COLO668 (cell line): ENCODE measurements at regions not wholly inside any gene's neighbourhood (a gene's known extent, or its start where the extent isn't known, plus 50 kb on each side); places are given as distances from the start of the nearest gene placed in this dataset.
"Not testable (repeated sequence)": the region's sequence is repeated elsewhere in the genome, so short reads cannot be mapped to it uniquely, and the experiment has no call there.

Experiments
- DNase-seq: peaks from one replicate; lab custom pipeline; 2025; ENCODE audit not compliant: unreplicated experiment; lab: John Stamatoyannopoulos, UW

DNA sequence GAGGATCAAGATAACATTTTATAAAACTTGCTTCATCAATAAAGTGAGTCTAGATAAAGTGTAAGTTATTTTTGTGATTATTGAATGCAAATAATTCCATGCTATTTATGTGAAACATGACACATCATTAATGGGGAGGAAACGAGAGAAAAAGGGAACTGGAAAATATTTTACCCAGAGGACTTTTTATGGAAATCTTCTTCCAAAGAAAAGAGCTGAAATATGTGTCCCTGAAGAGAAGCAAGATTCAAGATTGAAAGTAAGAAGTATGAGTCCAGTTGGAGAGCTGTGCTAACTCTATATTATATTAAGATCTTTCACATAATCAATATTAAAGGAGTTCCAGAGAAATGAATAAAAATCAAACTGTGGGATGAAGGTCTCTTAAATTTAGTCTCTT lies 1361.8 kb downstream of the GATA3 start:
- no peak for DNase-seq

DNA sequence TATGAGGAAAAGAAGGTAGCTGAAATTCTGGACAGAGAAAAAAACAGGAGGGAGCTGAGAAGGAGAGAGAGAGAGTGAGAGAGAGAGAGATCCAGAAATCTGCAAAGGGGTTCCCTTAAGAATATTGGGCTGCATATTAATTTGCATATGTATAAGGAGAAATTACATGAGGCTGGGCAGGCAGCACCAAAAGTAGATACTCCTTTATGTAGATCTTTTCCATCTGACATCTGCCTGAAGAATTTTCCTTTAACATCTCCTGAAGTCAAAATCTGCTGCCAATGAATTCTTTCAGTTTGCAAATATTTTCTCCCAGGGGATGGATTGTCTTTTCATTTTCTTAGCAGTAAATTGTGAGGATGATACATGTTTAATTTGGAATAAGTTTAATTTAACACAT lies 1365.3 kb downstream of the GATA3 start:
- no peak for DNase-seq

DNA sequence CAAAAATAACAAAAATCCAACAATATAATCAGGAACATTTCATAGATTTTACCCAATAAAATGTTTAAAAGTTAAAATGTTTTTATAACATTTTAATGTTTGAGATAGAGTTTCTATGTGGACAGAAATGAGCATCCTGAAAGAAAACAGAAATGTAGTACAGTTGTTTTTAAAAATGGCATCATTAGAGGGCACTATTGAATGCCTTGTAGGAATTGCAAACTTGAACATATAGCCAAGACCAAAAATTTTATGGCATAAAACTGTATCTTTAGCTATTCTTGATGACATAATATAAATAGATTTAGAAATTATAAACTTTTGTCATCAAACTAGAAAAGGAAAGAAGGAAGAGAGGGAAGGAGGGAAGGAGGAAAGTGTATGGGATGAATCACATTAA lies 1372.7 kb downstream of the GATA3 start:
- no peak for DNase-seq

DNA sequence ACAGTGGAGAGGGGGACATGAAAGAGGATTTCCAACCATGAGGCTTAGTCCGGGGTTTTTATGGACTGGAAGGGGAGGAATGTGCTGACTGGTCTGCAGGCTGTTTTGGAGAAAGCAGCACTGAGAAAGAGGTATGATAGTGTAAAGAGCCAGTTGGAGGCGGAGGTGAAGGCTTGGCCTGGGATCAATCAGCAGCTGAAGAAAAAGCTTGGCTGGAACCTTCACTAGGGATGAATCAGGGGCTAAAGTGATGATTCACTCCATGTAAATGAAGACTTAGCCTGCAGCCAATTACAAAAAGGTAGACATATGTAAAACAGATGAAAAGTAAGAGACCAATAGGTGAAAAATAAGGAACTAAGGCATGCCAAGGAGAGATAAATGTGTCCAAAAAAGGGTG lies 1382.6 kb downstream of the GATA3 start:
- DNase-seq = no peak

DNA sequence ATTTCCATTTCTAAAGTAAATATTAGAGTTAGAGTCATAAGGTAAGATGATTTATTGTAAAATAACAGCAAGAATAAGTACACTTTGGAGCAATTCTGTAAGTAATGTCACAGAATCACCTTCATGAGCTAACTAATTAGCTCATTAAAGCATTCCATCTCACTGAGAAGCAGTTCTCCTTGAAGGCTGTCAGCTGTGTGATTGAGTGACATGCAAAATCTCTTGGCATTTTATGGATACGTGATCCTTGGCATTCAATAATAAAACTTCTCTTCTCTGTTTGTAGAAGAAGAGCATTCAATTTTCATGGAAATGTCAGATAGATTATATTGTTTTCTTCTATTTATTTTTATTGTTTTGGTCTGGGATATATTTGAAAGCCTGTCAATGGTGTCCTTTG lies 1389.3 kb downstream of the GATA3 start:
- no peak for DNase-seq

DNA sequence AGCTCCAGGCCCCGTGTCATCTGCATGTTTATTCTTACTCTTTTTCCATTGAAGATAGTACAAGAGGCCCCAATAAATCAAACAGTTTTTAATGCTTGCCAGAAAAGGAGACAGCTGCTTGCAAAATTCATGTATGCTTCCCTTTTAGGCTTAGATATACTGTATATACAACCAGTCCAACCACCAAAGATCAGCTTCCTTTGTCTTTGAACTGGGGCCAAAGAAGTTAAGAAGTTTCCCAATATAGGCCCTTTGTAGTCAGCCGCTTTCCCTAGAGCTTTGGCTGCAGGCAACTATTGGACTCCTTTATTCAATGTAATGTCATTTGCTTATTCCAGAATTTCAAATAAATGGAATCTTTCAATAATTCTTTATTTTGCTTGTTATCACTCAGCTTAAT lies 1395.0 kb downstream of the GATA3 start:
- no peak for DNase-seq

DNA sequence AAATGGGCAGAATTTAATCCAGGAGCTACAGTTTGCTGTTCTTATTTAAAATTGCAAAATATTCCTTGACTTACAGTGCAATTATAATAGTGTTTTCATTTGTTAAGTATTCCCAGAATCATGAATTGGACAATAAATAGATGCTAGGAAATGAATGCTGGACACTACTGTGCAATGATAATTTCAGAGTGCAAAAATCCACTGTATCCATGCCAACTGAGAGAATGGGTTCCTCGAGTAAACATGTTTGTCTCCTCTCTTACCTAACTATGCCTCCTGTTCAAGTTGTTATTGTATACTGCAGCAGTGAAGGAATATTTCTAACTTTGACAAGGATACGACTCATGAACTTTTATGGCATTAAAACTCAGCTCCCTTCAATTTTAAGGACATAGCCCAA lies 1396.3 kb downstream of the GATA3 start:
- no peak for DNase-seq

DNA sequence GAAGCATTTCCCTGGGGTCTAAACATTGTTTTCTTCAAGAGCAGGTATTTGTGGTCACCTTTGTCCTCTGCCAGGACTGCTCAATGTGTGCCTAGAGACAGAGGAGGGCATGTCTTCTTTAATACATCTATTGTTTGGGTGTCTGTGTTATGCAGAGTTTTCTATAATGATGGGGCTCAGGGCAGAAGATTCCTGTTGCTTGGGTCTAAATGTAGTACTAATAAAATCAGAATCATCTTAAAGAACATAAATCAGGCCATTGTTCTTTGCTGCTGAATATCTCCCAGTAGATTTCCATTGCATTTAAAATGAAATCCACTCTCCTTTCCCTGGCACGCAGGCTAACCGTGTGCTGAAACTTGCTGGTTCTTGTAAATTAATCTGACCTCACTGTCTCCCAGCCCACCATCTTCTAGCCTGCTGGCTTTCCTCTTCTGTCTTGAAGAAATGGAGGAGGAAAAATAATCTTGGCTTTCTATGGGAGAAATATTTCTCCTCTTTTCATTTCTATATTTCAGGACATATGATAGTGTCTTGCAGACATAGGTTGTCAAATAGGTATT lies 1396.8 kb downstream of the GATA3 start:
- DNase-seq = no peak

DNA sequence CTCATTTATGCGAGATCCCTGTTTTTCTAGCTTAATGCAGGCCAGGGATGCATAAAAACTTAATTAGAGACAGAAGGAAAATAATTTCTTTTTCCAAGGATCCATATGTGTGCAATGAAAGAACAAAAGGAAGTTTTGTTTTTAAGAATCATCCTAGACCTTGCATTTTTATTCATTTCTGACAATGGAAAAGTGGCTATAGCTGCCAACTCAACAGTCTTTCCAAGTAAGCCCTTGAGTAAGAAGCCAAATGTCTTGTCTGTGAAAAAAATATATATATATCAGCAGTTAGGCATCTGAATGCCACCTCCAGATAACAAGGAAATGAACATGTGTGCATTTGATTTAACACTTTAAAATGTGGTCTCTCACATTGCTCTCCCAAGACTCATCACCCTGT lies 1397.6 kb downstream of the GATA3 start:
- DNase-seq = no peak

DNA sequence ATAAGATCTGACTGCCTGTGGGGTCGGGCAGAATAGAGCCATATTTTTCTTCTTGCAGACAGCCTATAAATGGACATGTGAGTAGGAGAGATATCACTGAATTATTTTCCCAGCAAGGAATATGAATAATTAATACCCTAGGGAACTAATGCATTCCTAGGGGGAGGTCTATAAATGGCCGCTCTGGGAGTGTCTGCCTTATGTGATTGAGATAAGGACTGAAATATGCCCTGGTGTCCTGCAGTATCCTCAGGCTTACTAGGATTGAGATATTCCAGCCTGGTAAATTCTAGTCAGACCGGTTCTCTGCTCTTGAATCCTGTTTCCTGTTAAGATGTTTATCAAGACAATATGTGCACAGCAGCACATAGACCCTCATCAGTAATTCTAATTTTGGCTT lies 1399.4 kb downstream of the GATA3 start:
- DNase-seq = not testable (repeated sequence)

DNA sequence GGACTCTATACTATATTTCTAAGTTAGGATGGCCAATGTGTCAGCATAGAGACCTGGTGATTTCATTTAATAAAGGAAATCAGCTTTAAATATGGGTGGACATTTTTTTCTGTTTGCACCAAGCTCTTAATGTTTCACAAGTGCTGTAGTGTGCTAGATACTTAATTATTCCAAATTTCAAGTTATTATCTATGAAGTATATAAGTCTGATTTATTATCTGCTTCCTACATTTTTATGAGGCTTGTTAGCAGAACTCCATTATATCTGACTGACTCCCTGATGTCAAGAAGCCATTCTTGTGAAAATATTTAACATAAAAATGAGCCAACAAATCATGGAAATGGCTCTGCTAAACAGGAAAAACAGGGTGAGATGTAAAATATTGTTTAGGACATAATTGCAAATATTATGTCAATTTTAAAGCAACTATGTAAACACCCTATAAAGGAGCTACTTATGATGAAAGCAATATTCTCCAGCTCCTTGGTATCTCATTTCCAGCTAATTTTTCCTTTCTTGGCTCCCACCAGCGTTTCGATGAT lies 1415.2 kb downstream of the GATA3 start:
- DNase-seq = no peak

DNA sequence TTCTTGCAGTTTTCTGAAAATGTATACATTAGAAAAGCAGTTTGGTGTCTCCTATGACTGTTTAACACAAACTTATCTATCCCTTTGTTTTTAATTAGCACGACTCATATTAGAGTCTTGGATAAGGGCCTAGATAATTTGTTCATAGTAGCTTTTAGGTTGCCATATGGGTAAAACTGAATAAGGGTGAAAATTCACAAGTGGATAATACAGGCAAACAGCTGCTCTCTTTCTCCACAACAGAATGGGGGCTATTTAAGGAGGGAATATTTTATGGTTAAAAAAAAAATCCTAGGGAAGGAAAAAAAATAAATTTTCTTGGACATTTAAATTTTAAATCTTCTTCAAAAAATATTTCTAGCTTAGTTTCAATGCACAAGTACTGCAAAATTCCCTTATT lies 1416.1 kb downstream of the GATA3 start:
- no peak for DNase-seq

DNA sequence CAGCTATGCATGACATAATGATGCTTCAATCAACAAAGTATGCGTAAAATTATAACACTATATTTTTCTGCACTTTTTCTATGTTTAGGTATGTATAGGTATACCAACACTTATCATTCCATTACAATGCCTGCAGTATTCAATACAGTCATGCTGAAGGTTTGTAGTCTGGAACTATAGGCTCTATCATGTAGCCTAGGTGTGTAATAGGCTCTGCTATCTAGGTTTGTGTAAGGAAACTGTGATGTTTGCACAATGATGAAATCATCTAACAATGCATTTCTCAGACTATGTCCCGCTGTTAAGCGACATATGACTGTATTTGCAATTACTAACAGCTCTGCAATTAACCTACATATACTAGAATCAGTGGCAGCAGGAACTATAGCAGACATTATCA lies 1447.5 kb downstream of the GATA3 start:
- DNase-seq = no peak

DNA sequence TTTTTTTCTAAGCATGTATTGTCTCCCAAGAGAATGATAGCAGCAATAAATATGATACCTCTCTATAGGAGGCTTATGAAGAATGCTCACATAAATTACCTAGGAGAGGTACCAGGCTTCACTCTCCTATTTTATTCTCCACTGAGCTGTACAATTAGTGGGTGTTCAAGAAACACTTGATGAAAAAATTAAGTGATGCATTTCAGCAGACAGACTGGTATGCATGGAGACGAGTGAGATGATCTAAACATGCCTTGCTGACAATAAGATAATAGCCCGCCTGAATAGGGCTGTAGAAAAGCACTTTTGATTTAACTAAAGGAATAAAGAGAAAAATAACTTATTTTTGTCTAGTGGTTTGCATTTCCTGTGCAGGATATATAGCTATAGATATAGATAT lies 1449.7 kb downstream of the GATA3 start:
- DNase-seq = no peak

DNA sequence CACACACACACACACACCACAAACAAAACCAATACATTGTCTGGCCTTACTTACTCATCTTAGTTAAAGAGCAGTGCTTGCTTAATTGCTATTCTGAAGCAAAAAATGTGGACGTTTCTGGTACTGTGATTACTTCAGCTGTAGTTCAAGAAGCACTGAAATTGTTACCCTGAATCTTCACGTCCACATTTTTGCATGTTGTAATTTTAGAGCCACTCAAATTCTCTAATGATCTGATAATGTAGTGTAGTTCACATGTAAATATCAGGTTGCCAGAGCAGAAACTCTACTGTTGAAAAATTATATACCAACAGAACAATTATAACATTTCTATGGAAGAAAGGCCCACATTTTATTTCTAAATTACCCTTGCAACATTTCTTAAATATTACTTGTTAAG lies 1451.1 kb downstream of the GATA3 start:
- no peak for DNase-seq

DNA sequence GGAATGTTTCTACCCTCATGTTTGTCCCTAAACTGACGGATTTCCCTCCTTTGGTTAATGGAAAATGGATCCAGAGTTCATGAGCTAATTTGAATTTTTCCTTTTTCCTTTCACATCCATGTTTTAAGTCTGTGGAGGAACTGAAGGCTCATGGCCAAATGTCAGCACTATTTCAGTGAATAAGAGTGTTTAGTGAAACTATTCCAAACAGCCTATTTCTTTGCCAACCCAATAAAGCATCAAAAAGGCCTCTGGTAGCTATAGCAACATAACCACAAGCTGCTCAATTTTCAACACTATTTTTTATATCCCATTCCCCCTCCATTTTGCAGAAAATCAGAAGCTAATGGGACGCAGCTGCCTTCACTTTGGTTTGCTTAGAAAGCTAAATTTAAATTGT lies 1454.1 kb downstream of the GATA3 start:
- DNase-seq = no peak

DNA sequence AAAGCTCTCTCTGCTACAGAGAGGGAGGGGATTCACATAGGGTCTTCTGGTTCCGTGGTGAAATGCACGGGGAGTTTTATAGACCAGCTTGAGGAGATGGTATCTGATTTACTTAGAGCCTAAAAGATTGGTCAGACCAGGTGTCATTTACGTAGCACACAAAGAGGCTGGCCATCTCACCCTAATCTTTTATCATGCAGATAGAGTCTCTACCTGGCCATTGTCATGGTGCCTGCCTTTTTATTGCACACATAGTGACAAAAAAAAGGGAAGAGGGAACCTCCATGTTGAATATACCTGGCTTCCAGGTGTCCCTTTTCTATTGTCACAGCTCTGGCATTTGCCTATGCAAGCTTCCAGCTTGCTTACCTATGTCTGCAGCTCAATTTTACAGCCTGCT lies 1456.1 kb downstream of the GATA3 start:
- DNase-seq = no peak

DNA sequence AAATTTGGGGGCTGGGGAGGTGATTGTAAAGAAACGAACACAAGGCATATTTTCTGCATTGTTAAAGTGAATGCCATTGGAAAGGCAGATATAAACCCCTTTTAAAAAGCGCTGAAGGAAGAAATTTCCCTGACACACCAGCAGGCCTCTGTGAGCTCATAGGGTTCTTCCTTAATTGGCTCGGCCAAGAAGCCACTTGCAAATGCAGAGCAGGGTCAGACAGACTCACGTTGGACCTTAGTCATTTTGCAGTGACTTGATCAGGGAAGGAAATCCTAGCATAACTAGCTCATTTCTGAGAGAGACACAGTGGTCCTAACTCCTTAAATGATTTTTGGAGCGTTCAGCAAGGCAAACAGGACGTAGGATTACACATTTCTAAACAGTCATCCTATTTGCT lies 1461.4 kb downstream of the GATA3 start:
- no peak for DNase-seq

DNA sequence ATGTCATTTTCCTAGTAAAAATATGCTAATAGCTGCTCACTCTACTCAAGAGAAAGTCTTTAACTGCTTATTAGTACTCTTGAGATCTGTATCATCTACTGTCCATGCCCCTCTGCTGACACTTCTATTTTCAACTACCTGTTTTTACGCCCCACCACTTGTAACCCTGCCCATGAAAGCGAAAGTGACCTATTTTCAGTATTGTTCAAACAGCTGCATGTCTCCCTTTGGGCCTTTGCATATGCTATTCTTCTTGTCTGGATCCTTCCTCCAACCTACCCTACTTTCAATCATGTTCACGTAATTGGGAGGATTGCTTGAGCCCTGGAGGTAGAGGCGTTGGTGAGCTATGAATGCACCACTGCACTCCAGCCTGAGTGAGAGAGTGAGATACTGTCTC lies 1481.3 kb downstream of the GATA3 start:
- DNase-seq = no peak

DNA sequence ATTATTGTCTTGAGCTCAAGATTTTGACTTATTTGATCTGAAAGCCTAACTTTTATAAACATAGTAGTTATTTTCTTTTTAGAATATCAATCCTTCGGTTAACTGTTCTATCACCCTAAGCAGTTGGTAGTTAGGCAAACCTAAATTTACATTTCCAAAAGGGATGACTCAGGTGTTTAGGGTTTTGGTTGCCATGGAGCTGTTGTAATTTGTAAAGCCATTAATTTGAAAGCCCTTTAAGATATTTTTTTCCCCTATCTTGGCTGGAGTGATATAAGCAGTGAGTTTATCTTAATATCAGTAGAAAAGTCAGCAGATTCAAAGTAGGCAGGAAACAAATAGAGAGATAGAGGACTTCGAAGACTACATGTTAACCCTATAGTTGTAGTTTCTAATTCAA lies 1472.6 kb upstream of the CELF2 start:
- DNase-seq = no peak

DNA sequence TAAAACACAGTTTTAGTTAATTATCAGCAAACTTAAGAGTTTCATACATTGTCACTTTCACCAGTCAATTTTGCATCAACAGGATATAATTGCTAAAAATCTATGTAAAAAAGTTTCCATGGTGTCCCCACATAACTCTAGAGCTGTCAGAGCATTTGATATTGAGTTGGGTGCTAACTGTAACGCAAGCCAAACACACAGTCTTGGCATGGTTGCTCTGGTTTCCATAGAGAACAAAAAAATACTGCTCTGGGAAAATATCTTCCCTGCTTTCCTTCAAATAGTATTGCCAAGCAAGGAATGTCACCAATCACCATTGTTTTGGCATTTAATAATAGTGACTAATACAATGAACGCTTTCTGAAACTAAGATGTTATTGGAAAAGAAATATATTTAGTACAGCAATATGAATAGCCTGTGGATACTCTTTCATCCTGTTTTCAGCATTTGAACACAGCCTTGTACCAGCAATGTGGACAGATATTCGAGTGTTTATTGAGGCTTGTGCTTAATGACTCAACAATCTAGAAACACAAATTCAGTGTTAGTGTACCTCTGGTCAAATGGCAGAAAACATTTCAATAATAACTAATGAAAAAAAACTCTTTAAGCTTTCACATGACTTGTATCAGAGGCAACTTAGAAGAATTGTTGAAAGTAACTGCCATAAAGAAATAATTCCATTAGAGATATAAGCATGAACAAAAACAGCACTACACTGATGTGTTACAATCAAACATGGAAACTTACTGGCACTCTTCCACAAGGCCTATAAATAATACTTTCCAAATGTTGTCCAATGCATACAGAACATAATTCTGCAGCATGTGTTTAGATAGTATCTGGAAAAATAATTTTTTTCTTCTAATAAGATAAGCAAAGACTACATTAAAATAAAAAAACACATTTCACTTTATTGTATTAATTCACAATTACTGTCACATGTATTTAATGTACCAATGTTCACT lies 1469.5 kb upstream of the CELF2 start:
- DNase-seq = no peak

DNA sequence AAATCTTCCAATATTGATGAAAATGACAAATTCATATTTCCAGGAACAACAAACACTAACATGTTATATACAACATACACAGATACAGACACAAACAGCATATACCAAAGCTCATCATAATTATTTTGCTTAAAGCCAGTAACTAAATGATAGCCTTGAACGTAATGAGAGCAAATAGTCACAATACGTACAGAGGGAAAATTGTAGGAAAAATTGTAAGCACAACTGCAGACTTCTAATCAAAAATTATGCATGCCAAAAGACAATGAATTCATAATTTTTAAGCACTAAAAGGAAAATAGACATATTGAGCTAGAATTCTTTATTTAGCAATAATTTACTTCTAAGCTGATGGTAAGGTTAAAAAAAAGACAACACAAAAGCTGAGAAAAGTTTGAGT lies 1466.9 kb upstream of the CELF2 start:
- no peak for DNase-seq
